HL-60 (cell line): ENCODE measurements at regions not wholly inside any gene's neighbourhood (a gene's known extent, or its start where the extent isn't known, plus 50 kb on each side); places are given as distances from the start of the nearest gene placed in this dataset.

Experiments
- DNase-seq, 2 experiments: peaks; one replicate each; pipeline ENCODE4 v3.0.0-alpha.2; 2010 to 2020; ENCODE audit warnings: low read depth in 1 of 2, low spot score in 1 of 2
- H3K27ac ChIP-seq: fragments of 250-450 bp; sonication (Bioruptor Pico); replicated peaks from 2 replicates; pipeline ENCODE4 v1.5.1; 2020; ENCODE audit warnings: mild to moderate bottlenecking, moderate library complexity
- H3K27me3 ChIP-seq: fragments of 250-450 bp; sonication (Bioruptor Pico); 2 replicates; pipeline ENCODE4 v1.5.1; 2021; ENCODE audit warnings: mild to moderate bottlenecking, moderate library complexity; ENCODE audit not compliant: insufficient read depth, poor library complexity, severe bottlenecking
- H3K4me3 ChIP-seq: replicated peaks from 2 replicates; pipeline ENCODE4 v1.5.1; 2011; ENCODE audit warnings: mild to moderate bottlenecking, control low read depth, low read length; ENCODE audit not compliant: insufficient read depth
- GABPA ChIP-seq: IDR thresholded peaks from 2 replicates; pipeline ENCODE4 v1.6.1; 2012; ENCODE audit warnings: low read depth
- POLR2AphosphoS5 ChIP-seq: IDR thresholded peaks from 2 replicates; pipeline ENCODE4 v1.6.1; 2012; ENCODE audit warnings: low read depth
- SPI1 ChIP-seq: IDR thresholded peaks from 2 replicates; pipeline ENCODE4 v1.6.1; 2012; ENCODE audit warnings: low read depth, mild to moderate bottlenecking, borderline replicate concordance
- TF ChIP-seq, protein P1 (sequence below): IDR thresholded peaks from one replicate; pipeline ENCODE4 v1.5.1; 2011; ENCODE audit warnings: low read length, control low read depth, inconsistent platforms; ENCODE audit not compliant: insufficient read depth
- TF ChIP-seq, protein P2 (sequence below): IDR thresholded peaks from 2 replicates; pipeline ENCODE4 v1.6.1; 2012; ENCODE audit warnings: low read depth; ENCODE audit not compliant: insufficient replicate concordance

DNA sequence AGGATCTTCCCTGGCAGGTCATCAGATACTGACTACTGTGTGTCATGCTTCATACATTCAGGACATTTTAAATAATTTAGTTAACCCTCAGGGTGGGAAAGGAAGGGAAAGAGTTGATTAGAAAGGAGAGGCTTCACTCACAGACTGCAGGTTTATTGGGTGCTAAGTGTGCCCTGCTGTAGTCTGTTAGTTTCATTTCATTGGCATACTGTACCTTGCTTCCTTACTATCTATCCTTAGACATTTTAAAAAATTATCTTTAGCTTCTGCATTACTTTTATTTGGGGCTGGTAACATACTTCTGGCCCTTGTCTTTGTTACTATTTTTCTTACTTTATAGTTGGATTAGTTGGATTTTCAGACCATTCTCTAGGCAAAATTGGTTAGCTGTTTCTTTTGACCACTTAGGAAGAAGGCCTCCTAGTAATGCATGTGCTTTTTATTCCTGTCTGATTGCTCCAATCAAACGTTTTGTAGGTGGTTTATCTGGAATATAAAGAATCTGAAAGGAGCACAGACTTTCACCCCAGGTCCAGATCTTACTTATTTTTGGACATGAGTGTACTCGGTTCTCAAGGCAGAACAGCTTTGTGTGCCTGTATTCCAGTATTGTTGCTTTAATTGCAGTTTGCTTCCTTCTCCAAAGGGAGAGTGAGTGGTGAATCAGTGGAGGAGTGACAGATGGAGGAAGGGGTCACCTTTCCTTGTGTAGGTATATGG is 82.7 kb upstream of the PRDM1 start:
- DNase-seq: no peak
- no peaks in the 10 kb centered on the region for H3K27me3 ChIP-seq
- TF ChIP-seq, protein P1, sequence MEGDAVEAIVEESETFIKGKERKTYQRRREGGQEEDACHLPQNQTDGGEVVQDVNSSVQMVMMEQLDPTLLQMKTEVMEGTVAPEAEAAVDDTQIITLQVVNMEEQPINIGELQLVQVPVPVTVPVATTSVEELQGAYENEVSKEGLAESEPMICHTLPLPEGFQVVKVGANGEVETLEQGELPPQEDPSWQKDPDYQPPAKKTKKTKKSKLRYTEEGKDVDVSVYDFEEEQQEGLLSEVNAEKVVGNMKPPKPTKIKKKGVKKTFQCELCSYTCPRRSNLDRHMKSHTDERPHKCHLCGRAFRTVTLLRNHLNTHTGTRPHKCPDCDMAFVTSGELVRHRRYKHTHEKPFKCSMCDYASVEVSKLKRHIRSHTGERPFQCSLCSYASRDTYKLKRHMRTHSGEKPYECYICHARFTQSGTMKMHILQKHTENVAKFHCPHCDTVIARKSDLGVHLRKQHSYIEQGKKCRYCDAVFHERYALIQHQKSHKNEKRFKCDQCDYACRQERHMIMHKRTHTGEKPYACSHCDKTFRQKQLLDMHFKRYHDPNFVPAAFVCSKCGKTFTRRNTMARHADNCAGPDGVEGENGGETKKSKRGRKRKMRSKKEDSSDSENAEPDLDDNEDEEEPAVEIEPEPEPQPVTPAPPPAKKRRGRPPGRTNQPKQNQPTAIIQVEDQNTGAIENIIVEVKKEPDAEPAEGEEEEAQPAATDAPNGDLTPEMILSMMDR: no peak
- TF ChIP-seq POLR2AphosphoS5 (no peak), GABPA (no peak), SPI1 (no peak)

DNA sequence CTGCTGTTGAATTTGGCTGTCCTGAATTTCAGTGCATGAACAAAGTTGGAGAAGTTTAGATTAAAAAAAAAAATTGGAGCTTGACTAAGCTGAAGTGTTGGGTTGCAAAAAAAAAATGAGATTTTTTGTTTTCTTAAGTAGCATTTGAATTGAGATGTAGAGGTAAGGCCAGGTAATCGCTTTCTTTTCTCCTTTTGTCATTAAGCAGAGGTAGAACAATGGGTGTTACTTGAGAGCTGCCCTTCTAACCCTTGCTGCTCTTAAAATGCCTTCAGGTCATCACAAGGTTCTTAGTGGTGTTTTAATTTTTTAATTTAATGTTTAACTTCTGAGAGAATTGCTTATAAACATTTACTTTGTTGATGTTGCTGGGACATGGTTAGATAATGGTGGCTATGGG is 84.1 kb upstream of the PRDM1 start:
- TF ChIP-seq, protein P2, sequence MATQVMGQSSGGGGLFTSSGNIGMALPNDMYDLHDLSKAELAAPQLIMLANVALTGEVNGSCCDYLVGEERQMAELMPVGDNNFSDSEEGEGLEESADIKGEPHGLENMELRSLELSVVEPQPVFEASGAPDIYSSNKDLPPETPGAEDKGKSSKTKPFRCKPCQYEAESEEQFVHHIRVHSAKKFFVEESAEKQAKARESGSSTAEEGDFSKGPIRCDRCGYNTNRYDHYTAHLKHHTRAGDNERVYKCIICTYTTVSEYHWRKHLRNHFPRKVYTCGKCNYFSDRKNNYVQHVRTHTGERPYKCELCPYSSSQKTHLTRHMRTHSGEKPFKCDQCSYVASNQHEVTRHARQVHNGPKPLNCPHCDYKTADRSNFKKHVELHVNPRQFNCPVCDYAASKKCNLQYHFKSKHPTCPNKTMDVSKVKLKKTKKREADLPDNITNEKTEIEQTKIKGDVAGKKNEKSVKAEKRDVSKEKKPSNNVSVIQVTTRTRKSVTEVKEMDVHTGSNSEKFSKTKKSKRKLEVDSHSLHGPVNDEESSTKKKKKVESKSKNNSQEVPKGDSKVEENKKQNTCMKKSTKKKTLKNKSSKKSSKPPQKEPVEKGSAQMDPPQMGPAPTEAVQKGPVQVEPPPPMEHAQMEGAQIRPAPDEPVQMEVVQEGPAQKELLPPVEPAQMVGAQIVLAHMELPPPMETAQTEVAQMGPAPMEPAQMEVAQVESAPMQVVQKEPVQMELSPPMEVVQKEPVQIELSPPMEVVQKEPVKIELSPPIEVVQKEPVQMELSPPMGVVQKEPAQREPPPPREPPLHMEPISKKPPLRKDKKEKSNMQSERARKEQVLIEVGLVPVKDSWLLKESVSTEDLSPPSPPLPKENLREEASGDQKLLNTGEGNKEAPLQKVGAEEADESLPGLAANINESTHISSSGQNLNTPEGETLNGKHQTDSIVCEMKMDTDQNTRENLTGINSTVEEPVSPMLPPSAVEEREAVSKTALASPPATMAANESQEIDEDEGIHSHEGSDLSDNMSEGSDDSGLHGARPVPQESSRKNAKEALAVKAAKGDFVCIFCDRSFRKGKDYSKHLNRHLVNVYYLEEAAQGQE: no peak
- TF ChIP-seq SPI1 (no peak), GABPA (no peak), POLR2AphosphoS5 (no peak)
- TF ChIP-seq, protein P1: no peak
- Histone ChIP-seq H3K27ac (no peak overlapping the region), H3K27me3 (no peaks in the 10 kb centered on the region), H3K4me3 (no peak overlapping the region)
- no peak for DNase-seq

More for the DNA sequence above, 82.7 kb upstream of the PRDM1 start:
- Histone ChIP-seq H3K4me3 (no peak overlapping the region), H3K27ac (no peak overlapping the region)

DNA sequence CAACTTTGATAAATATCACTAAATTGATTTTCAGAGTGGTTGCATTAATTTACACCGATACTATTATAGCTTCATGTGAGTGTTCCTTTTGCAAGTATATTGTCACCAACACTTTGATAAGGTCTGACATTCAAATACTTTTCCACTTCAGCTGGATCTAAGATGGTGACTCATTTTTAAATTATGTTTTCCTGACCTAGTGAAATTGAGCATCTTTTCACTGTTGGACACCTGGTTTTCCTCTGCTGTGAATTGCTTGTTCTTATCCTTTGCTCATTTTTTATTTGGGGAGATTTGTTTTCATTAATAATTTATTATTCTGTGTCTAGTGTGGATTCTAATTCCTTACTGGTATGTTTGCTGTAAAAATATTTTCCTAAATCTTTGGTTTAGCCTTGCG is 85.2 kb upstream of the PRDM1 start:
- Histone ChIP-seq H3K27ac (no peak overlapping the region), H3K27me3 (no peaks in the 10 kb centered on the region), H3K4me3 (no peak overlapping the region)
- DNase-seq: no peak
- TF ChIP-seq, protein P2: no peak
- TF ChIP-seq, protein P1: no peak
- TF ChIP-seq GABPA (no peak), SPI1 (no peak)

DNA sequence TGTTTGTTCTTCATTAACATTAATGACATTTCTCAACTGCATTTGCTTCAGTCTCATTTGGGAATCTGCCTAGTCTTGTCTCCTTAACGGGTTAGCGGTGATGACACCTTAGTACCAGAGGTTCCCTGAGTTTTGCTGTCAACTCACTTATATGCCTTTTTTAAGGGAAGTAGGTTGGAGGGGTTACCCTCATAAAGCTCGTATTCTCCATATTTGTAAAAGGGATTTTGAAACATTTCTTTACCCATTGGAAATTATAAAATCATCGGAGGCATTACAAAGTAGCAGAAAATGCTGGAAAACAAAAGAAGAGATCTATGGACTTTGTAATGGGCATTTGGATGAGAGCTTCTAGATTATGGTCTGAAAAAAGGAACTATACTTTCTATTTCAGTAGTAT is 88.7 kb upstream of the PRDM1 start:
- H3K27ac ChIP-seq: no peak overlapping the region
- no peaks in the 10 kb centered on the region for H3K27me3 ChIP-seq
- TF ChIP-seq GABPA: no peak
- TF ChIP-seq SPI1: no peak
- TF ChIP-seq, protein P1: no peak
- no peak for TF ChIP-seq POLR2AphosphoS5
- TF ChIP-seq, protein P2: no peak
- no peak overlapping the region for H3K4me3 ChIP-seq
- no peak for DNase-seq
